WTC11 (cell line): ENCODE measurements at regions not wholly inside any gene's neighbourhood (a gene's known extent, or its start where the extent isn't known, plus 50 kb on each side); places are given as distances from the start of the nearest gene placed in this dataset.

Experiments used
- CTCF ChIP-seq: fragments of 200-600 bp; IDR thresholded peaks from 2 replicates; pipeline ENCODE4 v1.8.0; 2022; ENCODE audit warnings: antibody characterized with exemption
- ESRRA ChIP-seq: sonication (generic); formaldehyde crosslinking; IDR thresholded peaks from 2 replicates; pipeline ENCODE4 v1.8.1; 2022; ENCODE audit warnings: mild to moderate bottlenecking, missing genetic modification reagents, borderline replicate concordance
- MAX ChIP-seq: sonication (generic); formaldehyde crosslinking; IDR thresholded peaks from 2 replicates; pipeline ENCODE4 v1.8.0; 2022; ENCODE audit warnings: mild to moderate bottlenecking, missing genetic modification reagents
- NR3C1 ChIP-seq: sonication (generic); formaldehyde crosslinking; conservative IDR thresholded peaks from 2 replicates; pipeline ENCODE4 v1.8.1; 2023; ENCODE audit warnings: low read depth, mild to moderate bottlenecking, missing genetic modification reagents
- RORB ChIP-seq: fragments of 250-450 bp; sonication (Bioruptor Pico); IDR thresholded peaks from 2 replicates; pipeline ENCODE4 v1.9.0; 2021; ENCODE audit warnings: mild to moderate bottlenecking
- SMAD4 ChIP-seq: sonication (generic); formaldehyde crosslinking; IDR thresholded peaks from 2 replicates; pipeline ENCODE4 v1.8.0; 2022; ENCODE audit warnings: mild to moderate bottlenecking, missing genetic modification reagents
- TEAD1 ChIP-seq: sonication (generic); formaldehyde crosslinking; IDR thresholded peaks from 2 replicates; pipeline ENCODE4 v1.8.0; 2022; ENCODE audit warnings: mild to moderate bottlenecking, missing genetic modification reagents
- ZNF416 ChIP-seq: fragments of 250-450 bp; sonication (Bioruptor Pico); IDR thresholded peaks from 2 replicates; pipeline ENCODE4 v1.9.0; 2021; ENCODE audit warnings: mild to moderate bottlenecking, inconsistent platforms
- TF ChIP-seq, protein P1 (sequence below): fragments of 250-450 bp; sonication (Bioruptor Pico); IDR thresholded peaks from 2 replicates; pipeline ENCODE4 v1.9.0; 2021; ENCODE audit warnings: moderate library complexity, mild to moderate bottlenecking, inconsistent platforms, borderline replicate concordance

GRCh38 chr13:80677227-80677626, 336.3 kb upstream of the SPRY2 start:
- no peak for TF ChIP-seq ZNF416
- no peak for TF ChIP-seq MAX
- TF ChIP-seq RORB (CRISPR knock-in tag): no peak
- TF ChIP-seq SMAD4: no peak
- TF ChIP-seq TEAD1 (CRISPR knock-in tag): no peak
- TF ChIP-seq, protein P1, sequence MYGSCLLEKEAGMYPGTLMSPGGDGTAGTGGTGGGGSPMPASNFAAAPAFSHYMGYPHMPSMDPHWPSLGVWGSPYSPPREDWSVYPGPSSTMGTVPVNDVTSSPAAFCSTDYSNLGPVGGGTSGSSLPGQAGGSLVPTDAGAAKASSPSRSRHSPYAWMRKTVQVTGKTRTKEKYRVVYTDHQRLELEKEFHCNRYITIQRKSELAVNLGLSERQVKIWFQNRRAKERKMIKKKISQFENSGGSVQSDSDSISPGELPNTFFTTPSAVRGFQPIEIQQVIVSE (CRISPR knock-in tag): no peak
- TF ChIP-seq CTCF: no peak
- no peak for TF ChIP-seq NR3C1 (CRISPR knock-in tag)
- TF ChIP-seq ESRRA: no peak
